ENCODE measurements at regions not wholly inside any gene's neighbourhood (a gene's known extent, or its start where the extent isn't known, plus 50 kb on each side); places are given as distances from the start of the nearest gene placed in this dataset.

- TF ChIP-seq CTCF (IDR thresholded peaks at IDR 0.05) (no peak), EZH2 (IDR thresholded peaks at IDR 0.05; ENCODE audit: borderline replicate concordance, insufficient read depth, low read depth, low read length, poor library complexity, severe bottlenecking) (no peak)
These were observed 99.1 kb downstream of the PLK2 start for GRCh38 chr5:58360794-58361193.
